Astrocyte of the spinal cord (primary cell): ENCODE measurements at regions not wholly inside any gene's neighbourhood (a gene's known extent, or its start where the extent isn't known, plus 50 kb on each side); places are given as distances from the start of the nearest gene placed in this dataset.

Experiments
- DNase-seq: peaks from one replicate; pipeline ENCODE4 v3.0.0; 2011; ENCODE audit warnings: low read depth, low spot score
- H3K4me3 ChIP-seq: 2 replicates; pipeline ENCODE4 v1.5.1; 2011; ENCODE audit warnings: low read depth, mild to moderate bottlenecking, low read length, moderate library complexity
- in situ Hi-C: cut with HindIII; loops from 2 replicates; pipeline ENCODE4 v1.10.0; 2017; ENCODE audit warnings: low sequenced_read_pairs
- TF ChIP-seq, protein P1 (sequence below): IDR thresholded peaks from 2 replicates; pipeline ENCODE4 v1.5.1; 2012; ENCODE audit warnings: low read depth, mild to moderate bottlenecking, low read length, inconsistent platforms

DNA sequence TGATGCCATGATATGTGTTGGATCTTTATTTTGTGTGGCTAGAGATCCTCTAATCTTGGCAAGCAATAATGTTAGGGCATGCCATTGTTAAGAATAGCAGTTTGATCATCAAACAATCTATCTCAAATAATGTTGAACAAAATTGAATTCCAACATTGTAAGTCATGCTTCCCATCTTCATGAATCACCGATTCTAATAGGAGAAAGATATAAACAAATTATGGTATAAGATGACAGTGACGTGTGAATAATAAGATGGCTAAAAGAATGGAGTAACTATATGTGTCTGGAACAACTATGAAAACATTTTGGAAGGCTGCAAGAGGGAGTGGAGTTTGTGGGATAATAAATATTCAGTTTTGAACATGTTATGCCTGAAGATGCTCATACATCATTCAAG is 208.4 kb downstream of the DTHD1 start:
- TF ChIP-seq, protein P1, sequence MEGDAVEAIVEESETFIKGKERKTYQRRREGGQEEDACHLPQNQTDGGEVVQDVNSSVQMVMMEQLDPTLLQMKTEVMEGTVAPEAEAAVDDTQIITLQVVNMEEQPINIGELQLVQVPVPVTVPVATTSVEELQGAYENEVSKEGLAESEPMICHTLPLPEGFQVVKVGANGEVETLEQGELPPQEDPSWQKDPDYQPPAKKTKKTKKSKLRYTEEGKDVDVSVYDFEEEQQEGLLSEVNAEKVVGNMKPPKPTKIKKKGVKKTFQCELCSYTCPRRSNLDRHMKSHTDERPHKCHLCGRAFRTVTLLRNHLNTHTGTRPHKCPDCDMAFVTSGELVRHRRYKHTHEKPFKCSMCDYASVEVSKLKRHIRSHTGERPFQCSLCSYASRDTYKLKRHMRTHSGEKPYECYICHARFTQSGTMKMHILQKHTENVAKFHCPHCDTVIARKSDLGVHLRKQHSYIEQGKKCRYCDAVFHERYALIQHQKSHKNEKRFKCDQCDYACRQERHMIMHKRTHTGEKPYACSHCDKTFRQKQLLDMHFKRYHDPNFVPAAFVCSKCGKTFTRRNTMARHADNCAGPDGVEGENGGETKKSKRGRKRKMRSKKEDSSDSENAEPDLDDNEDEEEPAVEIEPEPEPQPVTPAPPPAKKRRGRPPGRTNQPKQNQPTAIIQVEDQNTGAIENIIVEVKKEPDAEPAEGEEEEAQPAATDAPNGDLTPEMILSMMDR: no peak
- no peak overlapping the region for H3K4me3 ChIP-seq
- in situ Hi-C loops: no loop called here
- no peak for DNase-seq

DNA sequence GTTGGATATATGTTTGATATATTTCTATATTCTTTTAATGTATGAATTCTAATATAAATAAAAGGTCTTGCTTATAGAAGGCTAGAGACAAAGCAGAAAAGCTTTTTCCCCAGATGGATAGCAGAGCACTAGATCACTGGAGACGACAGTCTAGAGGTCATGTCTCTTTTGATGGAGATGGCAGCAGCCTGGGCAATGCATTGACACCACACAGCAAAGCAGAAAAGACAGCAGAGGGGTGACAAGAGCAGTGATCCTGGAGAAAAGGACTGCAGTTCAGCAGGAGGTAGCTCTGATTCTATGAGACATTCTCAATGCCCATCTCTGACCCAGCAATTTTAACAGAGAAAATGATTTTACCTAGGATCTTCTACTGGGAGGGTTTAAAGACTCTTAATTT is 210.6 kb downstream of the DTHD1 start:
- no peak overlapping the region for H3K4me3 ChIP-seq
- no peak for DNase-seq
- in situ Hi-C loops: no loop called here
- TF ChIP-seq, protein P1: no peak

DNA sequence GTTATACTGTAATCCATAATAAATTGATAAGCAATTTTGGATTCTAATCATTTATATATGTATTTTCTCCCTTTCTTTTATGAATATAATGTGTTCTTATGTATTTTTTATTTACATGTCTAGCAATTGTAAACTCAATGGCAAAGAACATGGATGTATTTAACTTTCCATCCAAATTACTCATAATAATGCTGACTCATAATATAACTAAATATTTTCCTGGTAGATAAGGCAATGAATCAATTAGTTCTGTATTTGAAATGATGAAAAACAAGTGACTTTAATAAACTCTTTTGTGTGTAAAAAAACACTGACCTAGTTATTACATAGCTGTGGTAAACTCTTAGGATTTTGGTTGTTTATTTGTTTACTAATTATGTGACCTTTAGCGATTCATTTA is 211.2 kb downstream of the DTHD1 start:
- in situ Hi-C loops: no loop called here
- DNase-seq: no peak
- no peak overlapping the region for H3K4me3 ChIP-seq
- TF ChIP-seq, protein P1: no peak

DNA sequence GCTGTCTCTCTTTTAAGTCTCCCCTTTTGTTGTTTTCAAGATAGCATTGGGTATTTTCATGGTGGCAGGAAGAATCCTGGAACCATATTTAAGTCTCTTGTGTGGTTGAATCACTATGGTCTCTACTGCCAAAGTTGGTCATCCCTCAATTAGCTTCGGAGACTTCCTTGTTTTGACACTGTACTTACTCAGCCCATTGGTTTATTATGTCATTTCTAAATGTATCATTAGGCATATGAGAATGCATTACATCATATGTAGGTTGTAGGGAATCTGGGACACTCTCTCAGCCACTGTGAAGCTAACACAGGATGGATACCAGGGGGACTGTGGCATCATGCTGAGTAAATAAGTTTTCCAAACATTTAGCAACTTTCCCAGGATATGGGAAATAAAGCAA is 211.8 kb downstream of the DTHD1 start:
- no peak overlapping the region for H3K4me3 ChIP-seq
- TF ChIP-seq, protein P1: no peak
- no peak for DNase-seq
- in situ Hi-C loops: no loop called here

DNA sequence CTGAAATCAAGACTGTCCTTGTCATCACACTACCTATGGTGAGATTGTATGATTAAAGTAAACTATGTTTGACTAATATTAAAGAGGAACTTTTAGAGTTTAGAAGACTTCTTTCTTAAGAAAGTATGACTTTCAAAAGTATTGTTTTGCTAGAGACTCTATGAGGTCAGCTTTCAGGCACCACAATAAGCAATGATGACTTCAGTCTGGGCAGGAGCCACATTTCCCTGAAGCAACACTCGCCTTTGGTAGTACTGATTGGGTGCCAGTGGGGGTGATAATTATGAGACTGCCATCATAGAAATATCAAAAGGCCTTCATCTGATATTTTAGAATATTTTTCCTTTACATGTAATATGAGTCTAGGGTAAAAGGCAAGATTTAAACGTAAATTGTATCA is 212.6 kb downstream of the DTHD1 start:
- in situ Hi-C loops: no loop called here
- no peak overlapping the region for H3K4me3 ChIP-seq
- DNase-seq: no peak
- TF ChIP-seq, protein P1: no peak

DNA sequence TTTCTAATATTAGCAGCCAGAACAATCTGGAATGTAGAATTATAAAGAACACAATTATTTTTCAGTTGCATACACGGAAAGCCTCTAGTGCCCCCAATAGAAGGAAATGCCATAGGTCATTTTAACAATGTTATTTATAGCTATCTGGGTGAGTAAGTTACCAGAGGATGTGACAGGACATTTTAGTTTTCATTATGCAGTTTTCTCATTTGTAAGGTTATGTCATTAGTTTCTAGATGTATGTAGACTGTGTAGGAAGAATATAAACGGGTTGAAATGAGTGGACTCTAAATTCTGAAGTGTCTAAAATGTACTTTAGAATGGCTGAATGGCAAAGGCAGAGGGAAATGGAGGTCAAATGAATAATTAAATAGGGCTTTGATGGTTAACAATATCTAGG is 213.3 kb downstream of the DTHD1 start:
- in situ Hi-C loops: no loop called here
- TF ChIP-seq, protein P1: no peak
- no peak overlapping the region for H3K4me3 ChIP-seq
- no peak for DNase-seq

DNA sequence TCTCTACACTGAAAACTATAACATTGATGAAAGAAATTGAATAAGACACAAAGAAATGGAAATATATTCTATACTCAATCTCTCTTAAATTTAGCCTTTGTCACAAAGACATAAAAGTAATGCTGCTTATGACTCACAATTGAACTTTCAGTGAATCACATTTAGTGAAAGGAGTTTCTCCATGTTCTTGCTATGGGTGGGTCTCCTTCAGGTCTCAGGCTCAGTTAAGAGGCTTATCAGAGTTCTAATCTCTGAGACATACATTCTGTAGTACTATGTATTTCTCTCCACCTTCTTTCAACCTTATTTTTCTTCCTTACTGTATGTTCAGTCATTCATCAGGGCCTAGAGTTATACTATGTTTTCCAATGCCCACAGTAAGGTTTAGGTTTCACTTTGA is 220.9 kb downstream of the DTHD1 start:
- in situ Hi-C loops: no loop called here
- no peak for DNase-seq
- H3K4me3 ChIP-seq: no peak overlapping the region
- TF ChIP-seq, protein P1: no peak
